Transverse colon (tissue), 3 donors: ENCODE measurements at regions not wholly inside any gene's neighbourhood (a gene's known extent, or its start where the extent isn't known, plus 50 kb on each side); places are given as distances from the start of the nearest gene placed in this dataset.

Experiments
- CTCF ChIP-seq, 5 experiments: fragments of 200-600 bp in 3 of 5; fragments of 450-650 bp in 2 of 5; sonication (generic) in 3 of 5; IDR thresholded peaks; 1 replicate in 2 of 5; 2 replicates in 3 of 5; pipeline ENCODE4 v1.5.1; 2016 to 2017; ENCODE audit warnings: antibody characterized with exemption in 5 of 5, inconsistent platforms in 3 of 5, mild to moderate bottlenecking in 2 of 5, moderate library complexity in 1 of 5
- POLR2A ChIP-seq: fragments of 450-650 bp; IDR thresholded peaks from one replicate; pipeline ENCODE4 v1.6.1; 2016; ENCODE audit warnings: antibody characterized with exemption, mild to moderate bottlenecking, moderate library complexity

- TF ChIP-seq CTCF (IDR thresholded peaks at IDR 0.05) (no peak), POLR2A (no peak)
Measured at GRCh38 chr3:41065340-41065739, 134.0 kb upstream of the CTNNB1 start.
